ENCODE measurements at regions not wholly inside any gene's neighbourhood (a gene's known extent, or its start where the extent isn't known, plus 50 kb on each side); places are given as distances from the start of the nearest gene placed in this dataset.

- DNase-seq (ENCODE audit: low spot score): no peak
Observed at GRCh38 chr16:76612497-76612896, 335.3 kb downstream of the CNTNAP4 start.

GRCh38 chr16:76614269-76614668 is 337.1 kb downstream of the CNTNAP4 start:
- peak; percentile 66 for DNase-seq (ENCODE audit: low spot score)

GRCh38 chr16:76622876-76623275 is 345.7 kb downstream of the CNTNAP4 start:
- no peak for DNase-seq (ENCODE audit: low spot score)

- DNase-seq (ENCODE audit: low spot score): no peak
Observed at GRCh38 chr16:76634847-76635697, 357.9 kb downstream of the CNTNAP4 start.

GRCh38 chr16:76639685-76640289 is 362.6 kb downstream of the CNTNAP4 start:
- peak; percentile 42 for DNase-seq (ENCODE audit: low spot score)

GRCh38 chr16:76650582-76650981 is 373.4 kb downstream of the CNTNAP4 start:
- DNase-seq (ENCODE audit: low spot score): no peak

GRCh38 chr16:76653390-76654026 is 376.3 kb downstream of the CNTNAP4 start:
- peak; percentile 79 for DNase-seq (ENCODE audit: low spot score)

GRCh38 chr16:76654088-76654820 is 377.1 kb downstream of the CNTNAP4 start:
- no peak for DNase-seq (ENCODE audit: low spot score)

GRCh38 chr16:76656994-76657393 is 379.8 kb downstream of the CNTNAP4 start:
- DNase-seq (ENCODE audit: low spot score): no peak

GRCh38 chr16:76661691-76662235 is 384.6 kb downstream of the CNTNAP4 start:
- no peak for DNase-seq (ENCODE audit: low spot score)

GRCh38 chr16:76665571-76666275 is 388.5 kb downstream of the CNTNAP4 start:
- DNase-seq (ENCODE audit: low spot score): no peak

- no peak for DNase-seq (ENCODE audit: low spot score)
Observed at GRCh38 chr16:76668207-76668725, 391.1 kb downstream of the CNTNAP4 start.

- DNase-seq (ENCODE audit: low spot score): no peak
Observed at GRCh38 chr16:76669288-76669687, 392.1 kb downstream of the CNTNAP4 start.

- DNase-seq (ENCODE audit: low spot score): no peak
Observed at GRCh38 chr16:76670125-76670857, 393.1 kb downstream of the CNTNAP4 start.

- DNase-seq (ENCODE audit: low spot score): no peak
Observed at GRCh38 chr16:76676356-76676755, 399.2 kb downstream of the CNTNAP4 start.

GRCh38 chr16:76681296-76681695 is 404.1 kb downstream of the CNTNAP4 start:
- DNase-seq (ENCODE audit: low spot score): peak; percentile 46

- DNase-seq (ENCODE audit: low spot score): no peak
Observed at GRCh38 chr16:76683051-76683450, 405.9 kb downstream of the CNTNAP4 start.

- DNase-seq (ENCODE audit: low spot score): no peak
Observed at GRCh38 chr16:76696876-76697275, 419.7 kb downstream of the CNTNAP4 start.

- DNase-seq (ENCODE audit: low spot score): no peak
Observed at GRCh38 chr16:76705892-76706291, 428.7 kb downstream of the CNTNAP4 start.

- DNase-seq (ENCODE audit: low spot score): no peak
Observed at GRCh38 chr16:76713191-76713590, 436.0 kb downstream of the CNTNAP4 start.
